IMR-90 (cell line): ENCODE measurements at regions not wholly inside any gene's neighbourhood (a gene's known extent, or its start where the extent isn't known, plus 50 kb on each side); places are given as distances from the start of the nearest gene placed in this dataset.

ENCODE experiments used
- ATAC-seq: fragments of 200-7000 bp; cut with Tn5 transposase; 2 replicates; pipeline ENCODE4 v1.9.1; 2020; ENCODE audit warnings: low read depth, mild to moderate bottlenecking, moderate library complexity
- BruUV-seq: library from RNA; stranded (reverse); fragments of 400-500 nt; replicated peaks from 2 replicates; lab custom pipeline; 2021; lab: Mats Ljungman, UMichigan
- CTCF ChIA-PET: fragments of 300-600 bp; formaldehyde crosslinking; extraction: SDS; loops from one replicate; lab custom pipeline; 2021; ENCODE audit warnings: antibody characterized with exemption; lab: Yijun Ruan, JAX
- POLR2A ChIA-PET: fragments of 300-600 bp; sonication (Branson Sonifier 250); formaldehyde crosslinking; loops from one replicate; lab custom pipeline; 2022; ENCODE audit warnings: antibody characterized with exemption; ENCODE audit not compliant: unreplicated experiment; lab: Charles Lee
- DNase-seq: peaks from one replicate; pipeline ENCODE4 v3.0.0; 2013
- H2AFZ ChIP-seq: replicated peaks from 2 replicates; pipeline ENCODE3; 2013; ENCODE audit warnings: low read length, mild to moderate bottlenecking; ENCODE audit not compliant: poor library complexity
- H2AK5ac ChIP-seq: 2 replicates; pipeline ENCODE4 v1.6.1; 2013; ENCODE audit warnings: low read depth, low read length, inconsistent platforms
- H2AK9ac ChIP-seq: replicated peaks from 2 replicates; pipeline ENCODE3; 2013; ENCODE audit warnings: mild to moderate bottlenecking, low read depth, low read length, moderate library complexity; ENCODE audit not compliant: poor library complexity
- H2BK120ac ChIP-seq: 2 replicates; pipeline ENCODE4 v1.6.1; 2013; ENCODE audit warnings: low read depth, low read length, inconsistent platforms
- H2BK15ac ChIP-seq: 3 replicates; pipeline ENCODE4 v1.6.1; 2013; ENCODE audit warnings: low read depth, low read length, inconsistent platforms
- H2BK20ac ChIP-seq: 2 replicates; pipeline ENCODE4 v1.6.1; 2013; ENCODE audit warnings: low read depth, mild to moderate bottlenecking, inconsistent platforms, low read length, moderate library complexity
- H2BK5ac ChIP-seq: 2 replicates; pipeline ENCODE4 v1.6.1; 2013; ENCODE audit warnings: mild to moderate bottlenecking, low read depth, low read length, inconsistent platforms; ENCODE audit not compliant: poor library complexity, severe bottlenecking
- H3K14ac ChIP-seq: replicated peaks from 2 replicates; pipeline ENCODE4 v1.6.1; 2013; ENCODE audit warnings: low read depth, low read length, inconsistent platforms
- H3K18ac ChIP-seq: 2 replicates; pipeline ENCODE4 v1.6.1; 2013; ENCODE audit warnings: low read depth, low read length, control low read depth
- H3K23ac ChIP-seq: 2 replicates; pipeline ENCODE4 v1.6.1; 2013; ENCODE audit warnings: low read depth, low read length, inconsistent platforms
- H3K27ac ChIP-seq: 2 replicates; pipeline ENCODE4 v1.5.1; 2013; ENCODE audit warnings: mild to moderate bottlenecking, control low read depth, low read length; ENCODE audit not compliant: insufficient read depth
- H3K27me3 ChIP-seq: 2 replicates; pipeline ENCODE4 v1.6.1; 2013; ENCODE audit warnings: low read length; ENCODE audit not compliant: control insufficient read depth, insufficient read depth
- H3K36me3 ChIP-seq: 2 replicates; pipeline ENCODE4 v1.6.1; 2013; ENCODE audit warnings: low read length, mixed read lengths; ENCODE audit not compliant: control insufficient read depth, insufficient read depth
- H3K4ac ChIP-seq: 2 replicates; pipeline ENCODE4 v1.6.1; 2013; ENCODE audit warnings: low read depth, low read length, inconsistent platforms
- H3K4me1 ChIP-seq: 2 replicates; pipeline ENCODE4 v1.6.1; 2013; ENCODE audit warnings: low read length, mixed read lengths; ENCODE audit not compliant: control insufficient read depth, insufficient read depth
- H3K4me2 ChIP-seq: 2 replicates; pipeline ENCODE4 v1.6.1; 2013; ENCODE audit warnings: low read depth, mild to moderate bottlenecking, control low read depth, low read length, moderate library complexity
- H3K4me3 ChIP-seq: 2 replicates; pipeline ENCODE4 v1.5.1; 2013; ENCODE audit warnings: low read depth, mild to moderate bottlenecking, control low read depth, low read length, moderate library complexity; ENCODE audit not compliant: insufficient read depth
- H3K56ac ChIP-seq: 2 replicates; pipeline ENCODE4 v1.6.1; 2013; ENCODE audit warnings: low read length, inconsistent platforms; ENCODE audit not compliant: insufficient read depth; ENCODE audit errors: extremely low read depth
- H3K79me1 ChIP-seq, 2 experiments: 2 replicates each; pipeline ENCODE4 v1.6.1; 2013; ENCODE audit warnings: low read length in 2 of 2, inconsistent platforms in 1 of 2, low read depth in 1 of 2
- H3K9ac ChIP-seq: 2 replicates; pipeline ENCODE4 v1.6.1; 2013; ENCODE audit warnings: low read depth, low read length, control low read depth
- H3K9me1 ChIP-seq: 2 replicates; pipeline ENCODE4 v1.6.1; 2013; ENCODE audit warnings: low read length, inconsistent platforms; ENCODE audit not compliant: insufficient read depth
- H3K9me3 ChIP-seq: 2 replicates; pipeline ENCODE4 v1.6.1; 2013; ENCODE audit warnings: low read length; ENCODE audit not compliant: control insufficient read depth, insufficient read depth
- H4K20me1 ChIP-seq: 2 replicates; pipeline ENCODE4 v1.6.1; 2013; ENCODE audit warnings: low read length, inconsistent platforms; ENCODE audit not compliant: insufficient read depth
- H4K5ac ChIP-seq: 2 replicates; pipeline ENCODE4 v1.6.1; 2013; ENCODE audit warnings: mild to moderate bottlenecking, low read depth, low read length, control low read depth
- H4K8ac ChIP-seq, 2 experiments: 2 replicates each; pipeline ENCODE4 v1.6.1; 2013; ENCODE audit warnings: low read depth in 2 of 2, low read length in 2 of 2, control low read depth in 1 of 2, inconsistent platforms in 1 of 2
- H4K91ac ChIP-seq: 2 replicates; pipeline ENCODE4 v1.6.1; 2013; ENCODE audit warnings: low read depth, low read length, inconsistent platforms; ENCODE audit not compliant: insufficient read depth
- BHLHE40 ChIP-seq: fragments of 150-350 bp; IDR thresholded peaks from 2 replicates; pipeline ENCODE4 v1.6.1; 2016; ENCODE audit warnings: mild to moderate bottlenecking, low read depth, low read length
- CEBPB ChIP-seq: IDR thresholded peaks from 2 replicates; pipeline ENCODE4 v1.6.1; 2012; ENCODE audit warnings: low read depth, low read length, improper control_type of control experiment
- CHD1 ChIP-seq: IDR thresholded peaks from 2 replicates; pipeline ENCODE4 v1.6.1; 2012; ENCODE audit warnings: low read depth, low read length, improper control_type of control experiment
- FOS ChIP-seq: fragments of 150-350 bp; IDR thresholded peaks from 2 replicates; pipeline ENCODE4 v1.6.1; 2016; ENCODE audit warnings: low read depth, low read length
- MAFK ChIP-seq: IDR thresholded peaks from 2 replicates; pipeline ENCODE4 v1.6.1; 2012; ENCODE audit warnings: low read depth, low read length, improper control_type of control experiment
- MAZ ChIP-seq: IDR thresholded peaks from 2 replicates; pipeline ENCODE4 v1.6.1; 2012; ENCODE audit warnings: low read depth, mild to moderate bottlenecking, low read length, improper control_type of control experiment, moderate library complexity, borderline replicate concordance
- MXI1 ChIP-seq: IDR thresholded peaks from 2 replicates; pipeline ENCODE4 v1.6.1; 2012; ENCODE audit warnings: low read depth, mild to moderate bottlenecking, low read length, moderate library complexity, borderline replicate concordance
- NFE2L2 ChIP-seq: fragments of 150-350 bp; IDR thresholded peaks from 2 replicates; pipeline ENCODE4 v1.6.1; 2016; ENCODE audit warnings: low read depth, mild to moderate bottlenecking, low read length
- POLR2A ChIP-seq: IDR thresholded peaks from 2 replicates; pipeline ENCODE4 v1.6.1; 2012; ENCODE audit warnings: mild to moderate bottlenecking, low read depth, low read length
- RAD21 ChIP-seq: IDR thresholded peaks from 2 replicates; pipeline ENCODE4 v1.6.1; 2012; ENCODE audit warnings: low read length, improper control_type of control experiment
- RCOR1 ChIP-seq: IDR thresholded peaks from 2 replicates; pipeline ENCODE4 v1.6.1; 2012; ENCODE audit warnings: mild to moderate bottlenecking, low read length, improper control_type of control experiment; ENCODE audit not compliant: insufficient replicate concordance
- RFX5 ChIP-seq: IDR thresholded peaks from 2 replicates; pipeline ENCODE4 v1.8.0; 2012; ENCODE audit warnings: low read depth, mild to moderate bottlenecking, low read length, moderate library complexity
- SMC3 ChIP-seq: fragments of 150-350 bp; IDR thresholded peaks from 2 replicates; pipeline ENCODE4 v1.6.1; 2016; ENCODE audit warnings: low read depth, mild to moderate bottlenecking, antibody characterized with exemption, low read length, moderate library complexity
- WGBS, 2 experiments: methylation state at CpG; one replicate each; pipeline versions ENCODE4 v1.1.5 to v1.1.7; 2013; ENCODE audit warnings: missing lambda C conversion rate in 2 of 2; ENCODE audit not compliant: insufficient read length in 1 of 2; ENCODE audit errors: extremely low coverage in 2 of 2; 5-methylcytosine and 5-hydroxymethylcytosine counted together
- dilution Hi-C: fragments of 300-500 bp; cut with HindIII; formaldehyde crosslinking; loops from one replicate; pipeline ENCODE4 v1.14.3; 2018; ENCODE audit warnings: low sequenced_read_pairs; ENCODE audit not compliant: unreplicated experiment
- in situ Hi-C: fragments of 300-500 bp; cut with MboI; formaldehyde crosslinking; loops from 3 replicates; pipeline ENCODE4 v1.14.3; 2019; ENCODE audit warnings: low sequenced_read_pairs, inconsistent platforms, mixed read lengths
- intact Hi-C: fragments of 100-400 bp; cut with micrococcal nuclease; formaldehyde crosslinking; loops from 2 replicates; pipeline ENCODE4 v1.10.0; 2022
- TF ChIP-seq, protein P1 (sequence below): fragments of 150-350 bp; IDR thresholded peaks from 2 replicates; pipeline ENCODE4 v1.6.1; 2016; ENCODE audit warnings: low read depth, mild to moderate bottlenecking, low read length, moderate library complexity, borderline replicate concordance
- TF ChIP-seq, protein P2 (sequence below): fragments of 150-350 bp; IDR thresholded peaks from 2 replicates; pipeline ENCODE4 v1.6.1; 2017; ENCODE audit warnings: mild to moderate bottlenecking, antibody characterized with exemption, low read length, low read depth
- TF ChIP-seq, protein P3 (sequence below): conservative IDR thresholded peaks from 2 replicates; pipeline ENCODE4 v1.5.1; 2012; ENCODE audit warnings: mild to moderate bottlenecking, low read depth, low read length, improper control_type of control experiment

DNA sequence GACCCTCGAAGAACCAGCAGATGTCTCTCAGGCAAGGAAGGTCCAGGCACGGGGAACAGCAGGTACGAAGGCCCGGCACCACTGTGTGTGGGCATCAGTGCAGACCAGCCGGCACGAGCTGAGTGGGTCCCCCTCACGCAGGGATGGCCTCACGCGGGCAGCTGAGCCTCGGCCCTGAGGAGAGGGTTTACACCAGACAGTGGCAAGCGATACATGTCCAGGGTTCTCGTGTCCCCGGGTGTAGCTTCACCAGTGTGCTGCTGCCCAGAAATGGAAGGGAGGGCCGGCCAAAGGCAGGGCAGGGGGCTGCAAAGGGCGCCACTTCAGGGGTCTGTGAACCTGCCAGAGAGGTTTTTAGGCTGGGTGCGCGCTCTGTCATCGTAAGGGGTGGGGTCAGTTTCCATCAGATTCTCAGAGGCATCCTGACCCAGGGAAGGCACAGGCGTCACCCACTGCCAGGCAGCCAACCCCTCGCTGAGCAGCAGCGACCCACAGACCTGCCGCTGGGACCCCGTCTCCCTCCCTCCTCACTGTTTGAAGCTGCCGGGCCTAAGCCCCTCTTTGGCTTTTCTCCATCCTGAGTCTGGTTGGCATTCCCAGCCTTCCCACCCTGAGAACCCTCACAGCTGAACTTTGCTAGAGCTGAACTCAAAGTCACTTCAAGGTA is 107.0 kb downstream of the CPZ start:
- no peak overlapping the region for H4K91ac ChIP-seq
- H3K18ac ChIP-seq, result no peak overlapping the region
- H3K27me3 ChIP-seq, result peaks cover 8% of the 10 kb centered on the region
- BruUV-seq, result no TSS peak
- no peak overlapping the region for H2AK5ac ChIP-seq
- ChIA-PET CTCF (no interaction called here), POLR2A (no interaction called here)
- H3K23ac ChIP-seq, result no peak overlapping the region
- TF ChIP-seq MAZ (no peak), POLR2A (no peak), RCOR1 (no peak), CEBPB (no peak), SMC3 (no peak), CHD1 (no peak), FOS (no peak), MAFK (no peak), MXI1 (no peak), BHLHE40 (no peak), NFE2L2 (no peak), RAD21 (no peak), RFX5 (no peak)
- TF ChIP-seq, protein P1, sequence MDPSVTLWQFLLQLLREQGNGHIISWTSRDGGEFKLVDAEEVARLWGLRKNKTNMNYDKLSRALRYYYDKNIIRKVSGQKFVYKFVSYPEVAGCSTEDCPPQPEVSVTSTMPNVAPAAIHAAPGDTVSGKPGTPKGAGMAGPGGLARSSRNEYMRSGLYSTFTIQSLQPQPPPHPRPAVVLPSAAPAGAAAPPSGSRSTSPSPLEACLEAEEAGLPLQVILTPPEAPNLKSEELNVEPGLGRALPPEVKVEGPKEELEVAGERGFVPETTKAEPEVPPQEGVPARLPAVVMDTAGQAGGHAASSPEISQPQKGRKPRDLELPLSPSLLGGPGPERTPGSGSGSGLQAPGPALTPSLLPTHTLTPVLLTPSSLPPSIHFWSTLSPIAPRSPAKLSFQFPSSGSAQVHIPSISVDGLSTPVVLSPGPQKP, result no peak
- TF ChIP-seq, protein P2, sequence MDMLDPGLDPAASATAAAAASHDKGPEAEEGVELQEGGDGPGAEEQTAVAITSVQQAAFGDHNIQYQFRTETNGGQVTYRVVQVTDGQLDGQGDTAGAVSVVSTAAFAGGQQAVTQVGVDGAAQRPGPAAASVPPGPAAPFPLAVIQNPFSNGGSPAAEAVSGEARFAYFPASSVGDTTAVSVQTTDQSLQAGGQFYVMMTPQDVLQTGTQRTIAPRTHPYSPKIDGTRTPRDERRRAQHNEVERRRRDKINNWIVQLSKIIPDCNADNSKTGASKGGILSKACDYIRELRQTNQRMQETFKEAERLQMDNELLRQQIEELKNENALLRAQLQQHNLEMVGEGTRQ, result no peak
- TF ChIP-seq, protein P3, sequence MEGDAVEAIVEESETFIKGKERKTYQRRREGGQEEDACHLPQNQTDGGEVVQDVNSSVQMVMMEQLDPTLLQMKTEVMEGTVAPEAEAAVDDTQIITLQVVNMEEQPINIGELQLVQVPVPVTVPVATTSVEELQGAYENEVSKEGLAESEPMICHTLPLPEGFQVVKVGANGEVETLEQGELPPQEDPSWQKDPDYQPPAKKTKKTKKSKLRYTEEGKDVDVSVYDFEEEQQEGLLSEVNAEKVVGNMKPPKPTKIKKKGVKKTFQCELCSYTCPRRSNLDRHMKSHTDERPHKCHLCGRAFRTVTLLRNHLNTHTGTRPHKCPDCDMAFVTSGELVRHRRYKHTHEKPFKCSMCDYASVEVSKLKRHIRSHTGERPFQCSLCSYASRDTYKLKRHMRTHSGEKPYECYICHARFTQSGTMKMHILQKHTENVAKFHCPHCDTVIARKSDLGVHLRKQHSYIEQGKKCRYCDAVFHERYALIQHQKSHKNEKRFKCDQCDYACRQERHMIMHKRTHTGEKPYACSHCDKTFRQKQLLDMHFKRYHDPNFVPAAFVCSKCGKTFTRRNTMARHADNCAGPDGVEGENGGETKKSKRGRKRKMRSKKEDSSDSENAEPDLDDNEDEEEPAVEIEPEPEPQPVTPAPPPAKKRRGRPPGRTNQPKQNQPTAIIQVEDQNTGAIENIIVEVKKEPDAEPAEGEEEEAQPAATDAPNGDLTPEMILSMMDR, result no peak
- no peak overlapping the region for H2BK120ac ChIP-seq
- H3K4ac ChIP-seq, result no peak overlapping the region
- no peaks in the 10 kb centered on the region for H4K20me1 ChIP-seq
- no peak overlapping the region for H2AFZ ChIP-seq
- H3K27ac ChIP-seq, result no peak overlapping the region
- H3K9me3 ChIP-seq, result no peaks in the 10 kb centered on the region
- DNase-seq (no peak), ATAC-seq (no peak)
- WGBS, 2 experiments, result 67% methylated on average over 10 of the region's 24 CpGs; no CpG with 5 or more reads in 1 of the 2 experiments
- in situ Hi-C loops (no loop called here), intact Hi-C loops (loop anchor here (10.0 kb wide), 1 partner anchor 185 kb away; no protein-coding TSS in a partner anchor), dilution Hi-C loops (no loop called here)
- H4K8ac ChIP-seq, result no peak overlapping the region
- H3K56ac ChIP-seq, result no peak overlapping the region
- H3K4me1 ChIP-seq, result no peaks in the 10 kb centered on the region
- no peak overlapping the region for H2AK9ac ChIP-seq
- H3K14ac ChIP-seq, result no peak overlapping the region
- no peak overlapping the region for H3K4me3 ChIP-seq
- H3K79me1 ChIP-seq, result no peaks in the 10 kb centered on the region
- no peak overlapping the region for H3K4me2 ChIP-seq
- no peaks in the 10 kb centered on the region for H3K36me3 ChIP-seq
- no peak overlapping the region for H3K9ac ChIP-seq
- H2BK20ac ChIP-seq, result no peak overlapping the region
- no peak overlapping the region for H2BK5ac ChIP-seq
- no peak overlapping the region for H4K5ac ChIP-seq
- no peaks in the 10 kb centered on the region for H3K9me1 ChIP-seq
- H2BK15ac ChIP-seq, result no peak overlapping the region
